ENCODE measurements at regions not wholly inside any gene's neighbourhood (a gene's known extent, or its start where the extent isn't known, plus 50 kb on each side); places are given as distances from the start of the nearest gene placed in this dataset.
A peak's percentile ranks its signal among the peaks of the same experiment; 100 is the strongest.

- DNase-seq, result no peak
- Histone ChIP-seq H3K36me3 (no peaks in the 10 kb centered on the region), H3K27me3 (peaks cover 0 to 3% (median 0%) of the 10 kb centered on the region in 4 donors), H3K9me3 (no peaks in the 10 kb centered on the region), H3K27ac (no peak overlapping the region), H3K4me3 (no peak overlapping the region), H3K4me1 (no peaks in the 10 kb centered on the region)
- intact Hi-C loops (cut with DNase I), result loop anchor here (10.0 kb wide), 1 partner anchor 462 kb away; no protein-coding TSS in a partner anchor
- 31 to 35% methylated on average over 2 of the region's 2 CpGs for WGBS, 2 donors
- no peak for TF ChIP-seq POLR2A (IDR thresholded peaks at IDR 0.05)
- TF ChIP-seq CTCF (IDR thresholded peaks at IDR 0.05), result no peak
These were observed 60.9 kb upstream of the PAGE1 start for GRCh38 chrX:49756692-49757091.

GRCh38 chrX:49754233-49754857, 58.6 kb upstream of the PAGE1 start:
- no peak for DNase-seq
- no peaks in the 10 kb centered on the region for H3K36me3 ChIP-seq
- no peaks in the 10 kb centered on the region for H3K4me1 ChIP-seq
- 0 to 25% methylated on average over 3 to 6 of the region's 6 CpGs for WGBS, 2 donors
- TF ChIP-seq CTCF (IDR thresholded peaks at IDR 0.05) (peak; percentile 15 to 63 (median 46)), POLR2A (IDR thresholded peaks at IDR 0.05) (no peak)
- no peak overlapping the region for H3K4me3 ChIP-seq
- intact Hi-C loops (cut with DNase I), result loop anchor here (10.0 kb wide), 1 partner anchor 460 kb away; no protein-coding TSS in a partner anchor
- no peak overlapping the region for H3K27ac ChIP-seq
- no peaks in the 10 kb centered on the region for H3K9me3 ChIP-seq
- H3K27me3 ChIP-seq, result peaks cover 0 to 2% (median 0%) of the 10 kb centered on the region in 4 donors

- Histone ChIP-seq H3K36me3 (no peaks in the 10 kb centered on the region), H3K27ac (no peak overlapping the region), H3K4me1 (no peaks in the 10 kb centered on the region), H3K27me3 (no peaks in the 10 kb centered on the region), H3K4me3 (no peak overlapping the region), H3K9me3 (no peaks in the 10 kb centered on the region)
- no peak for DNase-seq
- 65 to 81% methylated on average over 2 to 5 of the region's 5 CpGs for WGBS, 2 donors
- intact Hi-C loops (cut with DNase I), result loop anchor here (10.0 kb wide), 1 partner anchor 459 kb away; no protein-coding TSS in a partner anchor
- TF ChIP-seq CTCF (IDR thresholded peaks at IDR 0.05) (no peak), POLR2A (IDR thresholded peaks at IDR 0.05) (no peak)
These were observed 57.9 kb upstream of the PAGE1 start for GRCh38 chrX:49753691-49754090.

GRCh38 chrX:49748211-49748956, 52.6 kb upstream of the PAGE1 start:
- Histone ChIP-seq H3K27ac (no peak overlapping the region), H3K9me3 (no peaks in the 10 kb centered on the region), H3K4me3 (no peak overlapping the region), H3K36me3 (no peaks in the 10 kb centered on the region), H3K4me1 (no peaks in the 10 kb centered on the region), H3K27me3 (no peaks in the 10 kb centered on the region)
- 6 to 19% methylated on average over 2 of the region's 2 CpGs for WGBS, 2 donors
- intact Hi-C loops (cut with DNase I), result no loop called here
- TF ChIP-seq POLR2A (IDR thresholded peaks at IDR 0.05) (no peak), CTCF (IDR thresholded peaks at IDR 0.05) (no peak)
- no peak for DNase-seq

GRCh38 chrX:49746306-49746705, 50.5 kb upstream of the PAGE1 start:
- 68 to 69% methylated on average over 1 of the region's 1 CpG for WGBS, 2 donors
- TF ChIP-seq CTCF (IDR thresholded peaks at IDR 0.05) (no peak), POLR2A (IDR thresholded peaks at IDR 0.05) (no peak)

More at GRCh38 chrX:49746306-49746705, 50.5 kb upstream of the PAGE1 start:
- no peaks in the 10 kb centered on the region for H3K36me3 ChIP-seq
- intact Hi-C loops (cut with DNase I), result no loop called here
- H3K27me3 ChIP-seq, result no peaks in the 10 kb centered on the region
- no peak for DNase-seq
- H3K9me3 ChIP-seq, result no peaks in the 10 kb centered on the region
- H3K4me3 ChIP-seq, result no peak overlapping the region
- no peak overlapping the region for H3K27ac ChIP-seq
- no peaks in the 10 kb centered on the region for H3K4me1 ChIP-seq

Measured in esophagus squamous epithelium (tissue), 5 donors.